Karpas-422 (cell line): ENCODE measurements at regions not wholly inside any gene's neighbourhood (a gene's known extent, or its start where the extent isn't known, plus 50 kb on each side); places are given as distances from the start of the nearest gene placed in this dataset.
"Not testable (repeated sequence)": the region's sequence is repeated elsewhere in the genome, so short reads cannot be mapped to it uniquely, and the experiment has no call there.

Experiments used
- DNase-seq: peaks from one replicate; pipeline ENCODE4 v3.0.0-alpha.2; 2015
- H2AFZ ChIP-seq: fragments of 200-600 bp; sonication (generic); 2 replicates; pipeline ENCODE4 v1.6.1; 2014; ENCODE audit warnings: antibody characterized with exemption, low read length, mixed read lengths
- H3K27ac ChIP-seq: fragments of 200-600 bp; sonication (generic); 2 replicates; pipeline ENCODE4 v1.5.1; 2014; ENCODE audit warnings: mild to moderate bottlenecking, low read length, moderate library complexity
- H3K27me3 ChIP-seq: fragments of 200-600 bp; sonication (generic); 2 replicates; pipeline ENCODE4 v1.6.1; 2014; ENCODE audit warnings: low read length, mixed read lengths
- H3K36me3 ChIP-seq: fragments of 200-600 bp; sonication (generic); 2 replicates; pipeline ENCODE4 v1.6.1; 2014; ENCODE audit warnings: low read length, mixed read lengths; ENCODE audit not compliant: insufficient read depth
- H3K4me1 ChIP-seq: fragments of 200-600 bp; sonication (generic); 2 replicates; pipeline ENCODE4 v1.6.1; 2014; ENCODE audit warnings: mild to moderate bottlenecking, low read length, mixed read lengths
- H3K4me2 ChIP-seq: fragments of 200-600 bp; sonication (generic); 2 replicates; pipeline ENCODE4 v1.6.1; 2014; ENCODE audit warnings: low read length, low read depth, mild to moderate bottlenecking; ENCODE audit not compliant: poor library complexity, severe bottlenecking
- H3K4me3 ChIP-seq: fragments of 200-600 bp; sonication (generic); 2 replicates; pipeline ENCODE4 v1.5.1; 2014; ENCODE audit warnings: mild to moderate bottlenecking, antibody characterized with exemption, low read length, mixed read lengths
- H3K79me2 ChIP-seq: fragments of 200-600 bp; sonication (generic); 2 replicates; pipeline ENCODE4 v1.6.1; 2014; ENCODE audit warnings: mild to moderate bottlenecking, low read length, mixed read lengths
- H3K9ac ChIP-seq: fragments of 200-600 bp; sonication (generic); 2 replicates; pipeline ENCODE4 v1.6.0; 2014; ENCODE audit warnings: low read length
- H3K9me2 ChIP-seq: fragments of 200-600 bp; sonication (generic), shearing (Covaris generic); replicated peaks from 2 replicates; pipeline ENCODE4 v1.6.0; 2014; ENCODE audit warnings: mild to moderate bottlenecking, low read length, moderate library complexity; ENCODE audit not compliant: insufficient read depth
- H3K9me3 ChIP-seq: fragments of 300-700, 200-600 bp; sonication (generic); 2 replicates; pipeline ENCODE4 v1.6.1; 2014; ENCODE audit warnings: low read length, mixed read lengths
- H4K20me1 ChIP-seq: fragments of 200-600 bp; sonication (generic); 2 replicates; pipeline ENCODE4 v1.6.1; 2014; ENCODE audit warnings: mild to moderate bottlenecking, antibody characterized with exemption, low read length, low read depth; ENCODE audit not compliant: insufficient read depth

DNA sequence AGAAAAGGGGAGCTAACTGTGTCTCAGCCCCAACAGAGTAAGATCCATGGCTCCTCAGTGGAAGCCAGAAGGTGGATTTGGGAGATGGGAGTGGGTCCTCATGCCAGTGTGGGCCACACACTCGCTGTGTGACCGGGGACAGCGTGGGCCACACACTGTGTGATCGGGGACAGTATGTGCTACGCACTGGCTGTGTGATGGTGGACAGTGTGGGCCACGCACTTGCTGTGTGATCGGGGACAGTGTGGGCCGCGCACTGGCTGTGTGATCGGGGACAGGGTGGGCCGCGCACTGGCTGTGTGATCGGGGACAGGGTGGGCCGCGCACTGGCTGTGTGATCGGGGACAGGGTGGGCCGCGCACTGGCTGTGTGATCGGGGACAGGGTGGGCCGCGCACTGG, 282.5 kb downstream of the NXPE2 start:
- not testable (repeated sequence) for H2AFZ ChIP-seq, H3K4me2 ChIP-seq, H3K9me3 ChIP-seq, H4K20me1 ChIP-seq, H3K36me3 ChIP-seq, H3K4me1 ChIP-seq, H3K27me3 ChIP-seq, H3K79me2 ChIP-seq, H3K9me2 ChIP-seq, H3K9ac ChIP-seq, DNase-seq, H3K4me3 ChIP-seq, H3K27ac ChIP-seq

DNA sequence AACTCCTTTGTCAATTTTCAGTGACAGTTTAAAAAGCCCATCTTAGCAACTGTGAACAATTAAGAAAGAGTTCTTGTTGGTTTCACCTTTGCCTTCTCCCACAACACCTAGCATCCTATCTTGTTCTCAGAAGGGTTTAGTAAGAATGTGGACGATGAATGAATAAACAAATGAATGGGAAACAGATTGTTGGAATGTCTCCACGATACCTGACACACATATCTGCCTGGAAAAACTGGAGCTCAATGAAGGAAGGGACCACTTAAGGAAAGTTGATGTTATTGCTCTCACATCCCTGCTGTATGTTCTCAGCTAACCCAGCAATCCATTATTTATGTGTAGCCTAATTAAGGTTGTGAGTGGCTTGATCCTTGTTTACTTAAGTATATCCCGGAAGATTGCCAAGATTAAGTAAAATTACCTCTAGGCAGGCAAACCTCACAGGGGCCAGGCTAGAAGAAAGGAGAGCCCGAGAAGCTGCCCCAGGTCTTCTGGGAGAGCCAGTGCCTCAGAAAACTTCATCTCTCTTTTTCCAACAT, 286.4 kb downstream of the NXPE2 start:
- H3K27me3 ChIP-seq, result no peaks in the 10 kb centered on the region
- no peak overlapping the region for H3K4me2 ChIP-seq
- H3K9me2 ChIP-seq, result no peaks in the 10 kb centered on the region
- H2AFZ ChIP-seq, result no peak overlapping the region
- no peak for DNase-seq
- no peaks in the 10 kb centered on the region for H4K20me1 ChIP-seq
- H3K4me1 ChIP-seq, result no peaks in the 10 kb centered on the region
- no peaks in the 10 kb centered on the region for H3K79me2 ChIP-seq
- H3K27ac ChIP-seq, result no peak overlapping the region
- no peak overlapping the region for H3K9ac ChIP-seq
- H3K36me3 ChIP-seq, result no peaks in the 10 kb centered on the region
- no peak overlapping the region for H3K4me3 ChIP-seq
- no peaks in the 10 kb centered on the region for H3K9me3 ChIP-seq

DNA sequence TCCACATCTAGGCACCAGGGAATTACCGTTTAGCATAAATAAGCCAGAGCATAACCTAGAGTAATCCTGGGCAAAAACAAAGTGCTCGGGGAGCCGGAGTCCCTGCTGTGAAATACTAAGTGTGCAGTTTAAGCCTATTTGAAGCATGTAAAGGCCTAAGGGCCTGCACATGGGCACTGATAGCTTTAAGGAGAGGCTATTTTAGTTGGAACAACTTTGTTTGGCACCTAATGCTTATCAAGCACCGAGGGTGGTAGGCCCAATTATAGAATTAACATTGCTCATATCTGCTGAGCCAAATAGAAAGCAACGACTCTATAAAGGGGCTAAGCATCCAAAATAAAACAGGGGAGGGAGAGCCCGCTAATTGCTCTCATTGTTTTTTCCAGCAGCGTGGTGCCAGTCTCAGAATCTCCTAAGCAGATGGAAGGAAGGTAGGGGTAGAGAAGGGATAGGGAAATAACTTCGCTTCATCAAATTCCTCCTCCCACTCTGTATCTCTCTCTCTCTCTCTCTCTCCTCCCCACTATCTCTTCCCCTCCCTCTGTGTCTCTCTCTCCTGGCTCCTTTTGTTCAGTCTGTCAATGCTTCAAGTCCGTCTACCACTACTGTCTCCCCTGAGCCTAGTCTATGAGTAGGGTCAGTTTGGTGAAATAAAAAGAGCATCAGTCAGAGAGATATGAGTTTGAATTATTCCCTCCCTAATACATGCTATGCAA, 292.8 kb downstream of the NXPE2 start:
- no peak overlapping the region for H3K4me3 ChIP-seq
- no peaks in the 10 kb centered on the region for H3K36me3 ChIP-seq
- no peaks in the 10 kb centered on the region for H3K9me2 ChIP-seq
- no peak overlapping the region for H3K9ac ChIP-seq
- DNase-seq, result no peak
- no peaks in the 10 kb centered on the region for H3K4me1 ChIP-seq
- H4K20me1 ChIP-seq, result no peaks in the 10 kb centered on the region
- no peaks in the 10 kb centered on the region for H3K9me3 ChIP-seq
- H3K79me2 ChIP-seq, result no peaks in the 10 kb centered on the region
- no peaks in the 10 kb centered on the region for H3K27me3 ChIP-seq
- H3K27ac ChIP-seq, result no peak overlapping the region
- no peak overlapping the region for H2AFZ ChIP-seq
- no peak overlapping the region for H3K4me2 ChIP-seq

DNA sequence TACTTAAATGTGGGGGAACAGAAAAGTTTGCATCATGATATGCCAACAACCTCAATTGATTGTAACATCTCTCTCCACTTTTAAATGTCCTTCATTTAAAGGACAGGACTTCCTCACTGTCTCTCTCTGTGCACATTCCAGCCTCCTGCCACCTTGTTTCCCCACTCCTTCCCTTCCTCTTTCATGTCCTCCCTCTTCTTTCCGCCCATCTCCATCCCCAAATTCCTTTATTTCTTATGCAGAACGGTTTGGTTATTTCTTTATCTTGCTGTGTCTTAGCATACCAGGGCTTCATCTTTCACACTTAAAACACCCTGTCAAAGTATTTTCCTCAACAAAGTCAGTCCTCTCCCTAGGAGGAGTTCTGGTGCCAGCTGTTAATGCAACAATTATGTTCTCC, 293.8 kb downstream of the NXPE2 start:
- Histone ChIP-seq H3K9me2 (no peaks in the 10 kb centered on the region), H2AFZ (no peak overlapping the region), H3K36me3 (no peaks in the 10 kb centered on the region), H3K9ac (no peak overlapping the region), H3K4me1 (no peaks in the 10 kb centered on the region), H3K9me3 (no peaks in the 10 kb centered on the region), H3K4me2 (no peak overlapping the region), H3K27me3 (no peaks in the 10 kb centered on the region), H3K4me3 (no peak overlapping the region), H3K27ac (no peak overlapping the region), H4K20me1 (no peaks in the 10 kb centered on the region), H3K79me2 (no peaks in the 10 kb centered on the region)
- DNase-seq, result no peak

DNA sequence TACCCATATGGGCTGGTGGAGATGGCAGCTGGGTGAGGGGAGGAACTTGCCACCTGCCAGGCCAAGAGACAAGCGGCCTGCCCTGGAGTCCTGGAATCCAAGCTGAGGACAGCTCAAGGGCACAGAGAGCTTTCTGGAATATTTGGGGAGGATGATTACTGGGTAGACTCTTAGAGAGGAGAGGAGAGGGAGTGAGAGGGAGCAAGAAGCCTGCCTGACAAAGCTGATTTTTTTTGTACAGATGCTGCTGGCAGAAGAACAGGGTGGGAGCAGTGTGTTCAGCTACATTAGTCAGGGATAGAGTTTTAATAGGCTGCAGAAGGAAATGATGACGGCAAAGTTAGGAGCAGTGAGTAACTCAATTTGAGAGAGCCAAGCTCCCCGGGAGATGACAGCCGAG, 299.3 kb downstream of the NXPE2 start:
- H4K20me1 ChIP-seq, result no peaks in the 10 kb centered on the region
- H3K27me3 ChIP-seq, result no peaks in the 10 kb centered on the region
- no peak overlapping the region for H3K4me2 ChIP-seq
- H3K79me2 ChIP-seq, result no peaks in the 10 kb centered on the region
- H3K4me1 ChIP-seq, result no peaks in the 10 kb centered on the region
- no peak overlapping the region for H3K27ac ChIP-seq
- H2AFZ ChIP-seq, result no peak overlapping the region
- DNase-seq, result no peak
- no peaks in the 10 kb centered on the region for H3K9me2 ChIP-seq
- H3K4me3 ChIP-seq, result no peak overlapping the region
- H3K9ac ChIP-seq, result no peak overlapping the region
- no peaks in the 10 kb centered on the region for H3K9me3 ChIP-seq
- no peaks in the 10 kb centered on the region for H3K36me3 ChIP-seq

DNA sequence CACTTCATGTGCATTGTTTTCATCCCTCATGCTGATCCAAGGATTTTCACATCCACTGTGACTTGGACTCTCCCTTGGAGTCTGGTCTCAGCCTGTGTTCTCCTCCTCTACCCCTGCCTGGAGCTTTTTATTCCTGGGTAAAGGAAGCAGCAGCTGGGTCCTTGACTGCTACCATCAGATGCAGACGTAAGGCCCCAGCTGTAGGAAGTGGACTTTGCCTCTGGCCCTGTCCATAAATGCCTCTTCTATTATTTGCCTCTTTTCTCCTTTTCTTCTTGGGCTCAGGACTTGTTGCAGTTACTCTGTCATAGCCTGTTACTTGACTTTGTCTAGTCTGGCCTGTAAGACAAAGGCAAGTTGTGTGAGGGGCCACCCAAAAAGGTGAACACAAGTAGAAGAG, 303.8 kb downstream of the NXPE2 start:
- Histone ChIP-seq H3K4me1 (peaks cover 4% of the 10 kb centered on the region; the same call in 1 of the 2 replicates), H2AFZ (no peak overlapping the region), H3K4me3 (no peak overlapping the region), H3K36me3 (no peaks in the 10 kb centered on the region), H3K27me3 (no peaks in the 10 kb centered on the region), H4K20me1 (no peaks in the 10 kb centered on the region), H3K79me2 (no peaks in the 10 kb centered on the region), H3K9me2 (no peaks in the 10 kb centered on the region), H3K9me3 (no peaks in the 10 kb centered on the region), H3K9ac (no peak overlapping the region), H3K4me2 (no peak overlapping the region), H3K27ac (no peak overlapping the region)
- DNase-seq, result no peak

DNA sequence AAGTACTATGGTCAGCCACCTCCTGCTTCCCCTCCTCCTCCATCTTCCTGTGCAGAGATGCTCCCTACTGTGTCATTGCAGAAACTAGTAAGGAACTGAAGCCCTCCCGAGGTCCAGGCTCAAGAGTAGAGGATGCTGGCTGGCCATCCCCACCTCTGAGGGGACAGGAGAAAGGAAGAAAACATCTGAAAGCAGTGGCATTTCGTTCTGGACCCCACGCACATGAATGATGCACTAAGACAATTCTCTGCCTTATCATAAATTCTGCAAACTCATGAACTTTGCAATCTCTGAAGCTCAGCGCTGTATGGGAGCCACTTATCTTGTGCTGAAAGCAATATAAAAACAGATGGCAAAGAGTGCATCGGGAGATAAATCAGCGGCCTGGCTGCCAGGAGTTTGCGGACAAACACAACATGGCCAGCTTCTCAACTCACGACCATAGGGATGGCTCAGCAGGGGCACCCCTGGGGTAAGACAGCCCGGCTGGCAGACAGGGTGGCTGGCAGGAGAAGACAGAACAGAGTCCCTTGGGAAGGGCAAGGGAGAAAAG, 306.4 kb downstream of the NXPE2 start:
- no peaks in the 10 kb centered on the region for H3K79me2 ChIP-seq
- H3K4me2 ChIP-seq, result no peak overlapping the region
- no peak overlapping the region for H3K9ac ChIP-seq
- H3K4me1 ChIP-seq, result peaks cover 4% of the 10 kb centered on the region; the same call in 1 of the 2 replicates
- H3K27ac ChIP-seq, result no peak overlapping the region
- H3K36me3 ChIP-seq, result no peaks in the 10 kb centered on the region
- H2AFZ ChIP-seq, result no peak overlapping the region
- H3K9me3 ChIP-seq, result no peaks in the 10 kb centered on the region
- no peaks in the 10 kb centered on the region for H3K9me2 ChIP-seq
- DNase-seq, result no peak
- no peak overlapping the region for H3K4me3 ChIP-seq
- H4K20me1 ChIP-seq, result no peaks in the 10 kb centered on the region
- no peaks in the 10 kb centered on the region for H3K27me3 ChIP-seq

DNA sequence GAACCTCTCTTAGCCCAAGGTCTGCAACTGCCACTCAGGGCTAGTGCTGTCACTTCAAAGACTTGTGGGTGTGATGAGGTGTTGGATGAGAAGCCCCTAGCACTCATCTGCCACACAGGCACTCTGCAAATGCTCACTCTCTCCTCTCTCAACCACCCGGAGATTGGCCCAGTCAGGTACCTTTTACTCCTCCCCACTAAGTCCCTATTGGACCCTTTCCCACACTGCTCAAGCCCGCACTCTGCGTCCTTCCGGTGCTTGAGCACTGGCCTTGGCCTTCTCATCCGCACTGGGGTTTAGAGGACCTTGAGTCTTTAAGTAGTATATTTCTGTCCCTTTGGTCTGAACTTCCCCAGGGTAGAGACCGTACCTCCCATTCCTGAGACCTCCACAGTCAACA, 308.0 kb downstream of the NXPE2 start:
- Histone ChIP-seq H3K4me1 (peaks cover 4% of the 10 kb centered on the region; the same call in 1 of the 2 replicates), H3K4me3 (no peak overlapping the region), H3K27me3 (no peaks in the 10 kb centered on the region), H3K79me2 (no peaks in the 10 kb centered on the region), H3K27ac (no peak overlapping the region), H3K9me2 (no peaks in the 10 kb centered on the region), H3K9ac (no peak overlapping the region), H4K20me1 (no peaks in the 10 kb centered on the region), H3K4me2 (no peak overlapping the region), H2AFZ (no peak overlapping the region), H3K9me3 (no peaks in the 10 kb centered on the region), H3K36me3 (no peaks in the 10 kb centered on the region)
- DNase-seq, result no peak
